ENCODE measurements at regions not wholly inside any gene's neighbourhood (a gene's known extent, or its start where the extent isn't known, plus 50 kb on each side); places are given as distances from the start of the nearest gene placed in this dataset.
"Not testable (repeated sequence)": the region's sequence is repeated elsewhere in the genome, so short reads cannot be mapped to it uniquely, and the experiment has no call there.

DNA sequence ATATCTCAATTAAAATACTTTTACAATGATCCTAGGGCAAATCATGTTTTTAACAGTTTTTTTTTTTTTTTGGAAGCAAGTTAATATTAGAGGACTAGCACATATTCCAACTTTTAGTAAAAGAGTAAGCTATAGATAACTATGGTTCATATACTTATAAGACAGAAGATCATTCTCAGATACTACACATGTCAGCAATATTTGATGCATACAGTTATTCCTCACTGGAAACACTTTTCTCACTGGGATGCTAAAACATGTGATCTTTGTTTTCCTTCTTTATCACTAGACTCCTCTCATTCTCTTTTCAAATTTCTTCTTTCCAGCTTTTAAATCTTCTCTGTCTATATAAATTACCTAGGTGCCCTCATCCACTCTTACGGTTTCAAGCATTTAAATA lies 1020.4 kb upstream of the FBXO33 start:
- DNase-seq: no peak

DNA sequence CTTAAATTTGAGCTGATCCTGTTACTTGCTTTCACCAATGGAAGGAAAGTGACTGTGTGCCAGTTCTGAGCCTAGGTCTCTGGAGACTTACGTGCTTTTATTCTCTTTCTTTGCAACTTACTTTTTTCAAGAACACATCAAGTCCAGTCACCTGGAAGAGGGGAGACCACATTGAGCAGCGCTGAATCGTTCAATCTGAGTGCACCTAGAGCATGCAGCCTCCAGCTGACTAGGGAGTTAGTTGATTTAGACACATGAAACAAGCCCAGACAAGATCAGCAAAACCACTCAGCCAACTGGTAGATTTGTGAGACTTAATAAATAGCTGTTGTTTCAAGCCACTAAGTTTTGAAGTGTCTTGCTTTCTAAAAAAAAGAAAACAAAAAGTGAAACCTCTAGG lies 1014.8 kb upstream of the FBXO33 start:
- peak; percentile 66 for DNase-seq

DNA sequence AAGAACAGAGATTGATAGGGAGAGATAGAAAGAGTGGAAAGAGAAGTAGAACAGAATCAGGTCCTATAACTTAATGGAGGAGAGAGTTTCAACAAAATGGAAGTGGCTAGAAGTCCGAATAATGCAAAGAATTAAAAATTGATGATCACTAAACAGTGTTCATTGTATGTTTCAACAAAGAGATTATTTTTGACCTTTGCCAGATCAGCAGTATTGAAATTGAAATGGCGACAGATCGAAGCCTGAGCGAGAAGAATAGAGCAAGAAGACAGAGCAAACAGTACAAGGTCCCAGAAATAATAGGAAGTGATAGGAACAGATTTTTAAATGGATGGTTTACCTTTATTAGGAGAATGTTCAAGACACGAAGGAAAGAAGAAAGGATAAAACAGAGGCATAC lies 1012.8 kb upstream of the FBXO33 start:
- no peak for DNase-seq

DNA sequence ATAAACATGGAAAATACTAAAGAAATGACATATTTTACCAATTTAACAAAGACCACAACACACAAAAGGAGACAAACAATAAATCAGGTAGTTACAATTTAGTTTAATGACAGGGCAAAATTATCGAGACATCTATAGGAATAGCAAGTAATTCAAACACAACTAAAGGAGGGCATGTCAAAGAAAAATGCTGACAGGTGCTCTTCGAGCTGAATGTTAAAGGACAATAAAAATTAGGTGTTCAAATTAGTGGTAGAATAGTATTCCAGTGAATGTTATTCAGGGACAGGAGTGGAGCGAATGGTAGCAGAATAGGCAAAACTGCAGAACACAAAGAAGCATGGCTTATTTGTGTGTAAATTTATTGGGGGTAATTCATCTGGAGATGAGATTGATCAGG lies 1004.3 kb upstream of the FBXO33 start:
- DNase-seq: no peak

DNA sequence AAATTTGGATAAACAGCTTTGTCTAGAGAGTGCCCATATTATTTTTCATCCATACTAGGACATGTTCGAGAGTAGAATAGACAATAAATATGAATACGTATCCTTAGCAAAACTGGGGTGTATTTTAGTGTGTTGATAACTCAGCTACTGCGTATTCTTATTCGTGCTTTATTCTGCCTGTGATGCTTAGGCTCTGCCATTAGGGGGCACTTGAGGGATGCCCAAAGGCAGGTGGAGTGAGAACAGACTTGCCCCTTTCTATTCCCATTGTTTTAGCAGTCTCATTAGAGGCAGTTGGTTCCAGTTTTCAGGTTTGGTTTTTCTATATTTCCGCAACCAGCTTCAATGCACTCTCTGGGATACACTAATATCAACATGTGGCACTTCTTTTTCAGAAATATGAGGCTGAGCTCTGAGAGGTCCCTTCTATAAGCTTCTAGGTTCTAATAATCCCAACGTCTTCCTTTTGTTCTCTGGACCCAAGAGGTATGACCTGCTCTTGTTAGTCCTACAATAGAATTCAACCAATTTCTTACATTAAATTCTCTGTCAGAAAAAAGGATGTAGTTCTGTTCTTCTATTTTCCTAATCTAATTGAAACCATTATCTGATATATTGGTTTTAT lies 985.7 kb upstream of the FBXO33 start:
- DNase-seq: peak; percentile 17

DNA sequence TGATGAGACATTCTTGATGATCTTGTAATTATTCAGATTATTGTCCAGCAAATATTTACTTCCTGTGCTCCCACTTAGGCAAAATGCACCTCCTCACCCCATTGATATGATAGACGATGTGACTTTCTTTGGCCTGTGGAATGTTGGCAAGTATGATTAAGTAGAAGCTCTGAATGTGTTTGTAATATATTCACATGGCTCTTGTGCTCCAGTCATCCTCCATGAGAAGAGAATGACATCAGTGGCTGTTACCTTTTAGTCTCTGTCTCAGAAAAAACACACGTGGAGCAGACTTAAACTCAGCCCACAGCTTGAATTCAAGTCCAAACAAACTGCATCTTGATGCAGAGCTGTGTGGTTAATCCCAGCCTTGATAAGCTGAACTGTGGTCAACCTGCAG lies 984.3 kb upstream of the FBXO33 start:
- DNase-seq: no peak

DNA sequence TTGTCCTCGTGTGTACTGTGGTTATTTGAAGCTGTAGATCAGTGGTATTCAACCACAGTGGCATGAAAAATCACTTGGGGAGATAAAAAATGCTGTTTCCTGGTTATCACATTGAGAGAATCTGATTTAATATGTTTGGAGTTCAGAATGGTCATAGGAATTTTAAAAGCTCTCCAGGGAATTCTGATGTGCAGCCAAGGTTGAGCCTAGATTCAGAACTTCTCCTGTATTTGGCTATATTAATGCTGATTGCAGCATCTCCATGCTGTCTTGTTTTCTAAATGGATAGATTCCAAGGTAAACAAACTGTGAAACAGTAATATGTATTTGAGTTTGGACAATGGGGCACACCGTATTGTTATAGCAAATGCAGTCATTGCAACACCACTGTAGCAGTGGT lies 982.2 kb upstream of the FBXO33 start:
- DNase-seq: peak; percentile 71

DNA sequence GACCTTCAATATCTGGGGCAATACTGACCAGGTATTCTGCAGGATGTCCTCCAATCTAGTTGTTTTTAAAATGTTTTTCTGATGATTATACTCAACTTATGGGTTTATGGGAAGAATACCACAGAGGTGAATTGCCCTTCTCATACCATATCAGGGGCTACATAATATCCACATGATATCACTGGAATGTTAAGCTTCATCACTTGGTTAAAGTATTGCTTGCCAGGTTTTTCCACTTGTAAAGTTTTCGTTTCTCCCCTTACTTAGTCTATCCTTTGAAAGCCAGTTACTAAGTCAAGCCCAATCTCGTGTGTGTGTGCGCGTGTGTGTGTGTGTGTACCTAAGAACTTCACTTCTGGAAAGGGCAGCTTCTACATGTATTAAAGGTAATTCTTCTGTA lies 980.9 kb upstream of the FBXO33 start:
- no peak for DNase-seq

DNA sequence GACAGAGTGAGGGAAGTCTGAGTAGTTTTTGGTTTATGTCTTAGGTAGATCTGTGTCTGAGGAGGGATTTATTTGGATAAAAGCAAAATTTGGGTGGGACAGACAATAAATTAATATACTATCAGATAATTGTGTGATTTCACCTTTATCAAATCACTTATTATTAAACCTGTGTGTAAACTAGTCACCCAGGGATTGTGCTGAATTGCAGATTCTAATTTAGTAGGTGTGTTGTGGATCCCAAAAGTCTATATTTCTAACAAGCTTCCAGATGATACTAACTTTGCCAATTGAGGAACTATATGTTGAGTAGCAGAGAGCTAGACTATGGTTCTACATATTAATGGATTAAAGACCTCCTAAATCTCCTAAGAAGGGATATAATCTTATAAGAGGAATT lies 978.5 kb upstream of the FBXO33 start:
- no peak for DNase-seq

DNA sequence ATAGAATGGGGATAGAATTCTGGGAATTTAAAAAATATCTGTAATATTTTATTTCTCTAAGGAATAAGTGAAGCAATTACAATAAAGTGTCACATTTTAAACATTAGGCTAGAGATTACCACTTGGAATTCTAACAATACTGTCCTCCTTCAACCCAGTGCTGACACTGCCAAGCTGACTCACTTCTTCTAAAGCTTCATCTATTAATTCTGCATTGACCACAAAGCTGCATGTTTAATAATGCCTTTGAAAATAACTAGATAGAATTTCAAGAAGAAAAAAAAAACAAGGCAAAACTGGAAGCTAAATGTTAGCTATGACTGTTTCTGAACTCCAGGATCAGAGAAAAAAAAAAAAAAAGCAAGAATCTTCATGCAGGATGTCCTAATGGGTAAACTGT lies 970.7 kb upstream of the FBXO33 start:
- no peak for DNase-seq

DNA sequence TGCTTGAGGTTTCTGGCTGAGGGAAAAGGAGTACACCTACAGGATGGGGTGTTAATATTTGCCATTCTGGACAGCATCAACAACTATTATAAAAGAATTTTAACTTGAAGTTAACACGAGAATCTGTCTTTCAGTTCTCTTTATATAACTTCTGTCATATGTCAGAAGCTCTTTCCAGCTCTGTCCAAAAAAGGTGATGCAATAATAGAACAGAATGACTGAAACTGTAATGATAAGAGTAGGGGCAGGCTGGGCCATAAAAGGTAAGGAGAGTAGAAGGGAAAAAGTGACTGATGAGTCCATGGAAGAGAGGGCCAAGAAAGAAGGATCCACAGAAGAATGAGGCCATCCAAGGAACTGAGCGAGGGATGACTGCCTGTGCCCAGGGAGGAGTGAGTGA lies 966.7 kb upstream of the FBXO33 start:
- DNase-seq: no peak

DNA sequence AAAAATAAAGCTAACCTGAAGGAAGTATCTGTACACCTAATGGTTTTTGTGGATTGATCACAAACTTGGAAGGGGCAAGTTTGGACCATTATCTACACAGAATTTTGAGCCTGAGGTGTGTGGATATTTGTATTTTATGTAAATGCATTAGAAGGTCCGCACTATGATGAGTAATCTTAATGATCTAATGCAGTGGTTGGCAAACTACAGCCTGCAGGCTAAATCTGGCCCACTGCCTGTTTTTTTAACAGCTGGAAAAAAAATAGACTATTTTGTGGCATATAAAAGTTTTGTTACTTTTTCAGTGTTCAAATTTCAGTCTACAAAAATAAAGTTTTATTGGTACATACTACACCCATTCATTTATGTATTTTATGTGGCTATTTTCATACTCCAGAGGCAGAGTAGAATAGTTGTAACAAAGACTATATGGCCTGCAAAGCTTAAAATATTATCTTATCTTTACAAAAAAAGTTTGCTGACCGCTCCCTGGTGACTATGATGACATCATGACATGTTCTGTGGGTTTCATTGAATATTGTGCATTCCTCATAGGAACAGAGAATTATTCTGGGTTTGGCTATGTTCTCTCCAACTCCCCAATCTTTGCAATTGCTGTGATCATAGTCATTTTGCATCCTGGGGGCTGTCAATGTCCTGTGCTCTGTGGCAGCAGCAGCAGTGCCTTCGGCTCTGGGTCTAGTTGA lies 962.6 kb upstream of the FBXO33 start:
- no peak for DNase-seq

DNA sequence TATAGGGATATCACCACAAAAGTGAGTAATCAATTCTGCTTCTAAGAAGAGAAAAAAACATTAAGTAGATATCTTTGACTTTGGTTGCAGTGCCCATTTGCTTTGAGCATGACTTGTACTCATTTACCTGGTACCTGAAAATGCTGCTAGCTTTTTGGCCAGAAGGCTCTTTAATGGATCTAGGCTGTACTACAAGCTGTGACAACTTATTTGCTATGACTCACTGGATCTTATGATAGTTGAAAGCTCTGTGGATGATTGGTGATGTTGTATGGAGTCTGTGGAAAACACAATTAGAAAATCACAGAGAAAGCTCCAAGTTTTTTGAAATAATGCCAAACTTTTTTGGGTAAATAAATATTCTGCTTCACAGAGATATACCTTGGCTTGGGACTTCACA lies 960.9 kb upstream of the FBXO33 start:
- DNase-seq: no peak

DNA sequence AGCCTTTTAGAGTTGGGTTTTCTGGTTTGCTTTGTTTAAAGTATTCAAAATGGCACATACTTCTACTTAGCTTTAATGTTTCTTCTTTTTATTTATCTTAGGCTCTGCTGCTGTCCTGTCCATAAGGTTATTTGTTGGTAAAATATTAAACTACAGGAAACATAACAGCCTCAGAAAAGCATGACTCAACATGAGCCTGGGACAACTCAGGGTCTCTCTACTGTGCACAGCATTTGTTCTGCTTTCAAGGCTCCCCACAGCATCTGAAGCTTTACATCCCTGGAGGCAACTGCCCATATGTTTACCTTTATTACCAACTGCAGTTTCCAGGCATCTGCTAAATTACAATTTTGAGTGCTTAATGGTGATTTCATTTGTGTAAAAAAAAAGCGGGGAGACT lies 954.2 kb upstream of the FBXO33 start:
- no peak for DNase-seq

DNA sequence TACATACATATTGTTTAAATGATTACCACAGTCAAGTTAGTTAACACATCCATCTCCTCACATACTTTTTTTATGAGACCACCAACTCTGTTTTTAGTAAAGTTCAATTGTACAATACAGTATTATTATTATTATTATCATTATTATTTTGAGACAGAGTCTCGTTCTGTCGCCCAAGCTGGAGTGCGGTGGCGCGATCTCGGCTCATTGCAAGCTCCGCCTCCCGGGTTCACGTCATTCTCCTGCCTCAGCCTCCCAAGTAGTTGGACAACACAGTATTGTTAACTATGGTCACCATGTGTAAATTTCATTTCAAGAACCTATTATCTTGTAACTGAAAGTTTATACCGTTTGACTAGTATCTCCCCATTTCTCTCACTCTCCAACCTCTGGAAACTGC lies 942.0 kb upstream of the FBXO33 start:
- no peak for DNase-seq

DNA sequence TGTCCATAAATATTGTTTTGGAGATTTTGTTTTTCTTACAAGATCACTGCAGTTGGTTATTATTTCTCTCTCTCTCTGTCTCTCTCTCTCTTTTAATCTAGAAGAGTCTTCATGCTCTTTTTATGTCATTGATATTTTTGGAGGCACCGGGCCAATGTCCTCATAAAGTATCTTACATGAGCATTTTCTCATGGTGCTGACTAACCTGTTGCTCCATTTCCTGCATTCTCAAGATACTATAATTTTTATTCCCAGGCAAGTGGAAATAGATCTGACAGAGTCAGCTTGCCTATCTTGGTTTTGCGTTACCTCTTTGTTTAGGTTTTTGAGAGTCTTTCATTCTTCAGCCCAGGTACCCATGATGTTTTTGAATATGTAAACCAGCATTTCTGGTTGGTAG lies 938.8 kb upstream of the FBXO33 start:
- DNase-seq: no peak

DNA sequence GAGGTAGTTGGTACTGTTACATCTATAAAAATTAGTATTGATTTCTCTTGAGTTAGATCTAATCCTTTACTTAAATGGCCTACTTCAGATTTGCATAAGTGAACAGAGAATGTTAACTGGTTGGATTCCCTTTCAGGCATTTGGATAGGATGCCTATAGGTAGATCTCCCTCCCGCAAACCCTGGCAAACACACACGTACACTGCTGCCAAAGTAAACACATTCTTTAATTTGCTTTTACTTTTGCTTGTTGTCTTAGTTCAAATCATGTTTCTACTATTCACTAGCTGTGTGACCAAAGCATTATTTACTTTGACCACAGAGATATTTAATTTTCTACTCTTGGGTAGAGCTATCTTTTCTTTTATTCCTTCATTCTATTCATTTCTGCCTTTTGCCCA lies 936.1 kb upstream of the FBXO33 start:
- DNase-seq: peak; percentile 78

DNA sequence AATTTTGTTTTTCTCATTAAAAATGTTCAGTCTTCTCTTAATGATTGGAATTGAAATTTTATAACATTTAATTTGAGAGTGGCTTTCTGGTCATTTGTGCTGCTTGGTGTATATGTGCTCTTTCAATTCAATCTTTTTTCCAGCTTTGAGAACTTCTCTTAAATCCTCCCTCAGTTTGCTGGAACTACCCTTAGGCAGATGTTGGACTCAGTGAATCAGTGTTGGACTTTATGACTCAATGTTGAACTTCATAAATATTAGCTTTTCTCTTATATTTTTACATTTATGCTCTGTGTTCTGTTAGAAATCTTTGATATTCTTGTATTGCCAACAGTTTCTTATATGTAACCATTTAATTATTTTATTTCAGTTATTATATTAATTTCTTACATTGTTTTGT lies 935.5 kb upstream of the FBXO33 start:
- DNase-seq: no peak

DNA sequence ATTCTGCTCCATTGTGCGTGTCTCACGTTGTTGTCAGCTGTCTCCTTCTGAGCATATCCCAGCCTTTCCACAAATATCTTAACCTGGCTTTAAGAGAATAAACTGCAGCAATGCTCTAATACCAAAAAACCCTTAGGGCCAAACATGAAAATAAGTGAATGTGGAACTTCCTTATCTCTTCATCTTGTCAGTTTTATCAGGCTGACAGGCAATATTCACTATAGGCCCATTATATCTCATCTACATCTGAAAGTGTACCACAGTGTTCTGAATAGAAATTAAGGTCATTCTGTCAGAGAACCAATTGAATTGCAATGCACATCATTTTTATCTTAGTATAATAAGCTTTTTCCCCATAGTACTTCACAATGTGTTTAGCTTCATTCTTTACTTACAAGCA lies 933.1 kb upstream of the FBXO33 start:
- DNase-seq: no peak

DNA sequence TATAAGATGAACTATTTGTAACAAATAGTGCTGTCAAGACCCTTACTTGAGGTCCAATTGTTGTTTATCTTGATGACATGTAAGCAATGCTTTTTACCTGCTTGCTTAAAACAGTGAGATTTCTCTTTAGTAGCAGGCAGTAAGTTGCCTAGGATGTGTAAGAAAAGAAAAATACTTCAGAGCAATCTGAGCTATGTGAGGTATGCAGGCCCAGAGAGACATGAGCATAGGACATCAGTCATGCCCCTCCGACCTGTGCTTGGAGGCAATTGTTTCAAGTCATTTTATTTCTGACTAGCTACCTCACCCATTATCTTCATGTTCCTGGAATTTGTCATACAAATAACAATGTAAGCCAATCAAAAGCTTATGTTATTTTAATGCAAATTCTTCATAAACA lies 930.6 kb upstream of the FBXO33 start:
- no peak for DNase-seq

DNA sequence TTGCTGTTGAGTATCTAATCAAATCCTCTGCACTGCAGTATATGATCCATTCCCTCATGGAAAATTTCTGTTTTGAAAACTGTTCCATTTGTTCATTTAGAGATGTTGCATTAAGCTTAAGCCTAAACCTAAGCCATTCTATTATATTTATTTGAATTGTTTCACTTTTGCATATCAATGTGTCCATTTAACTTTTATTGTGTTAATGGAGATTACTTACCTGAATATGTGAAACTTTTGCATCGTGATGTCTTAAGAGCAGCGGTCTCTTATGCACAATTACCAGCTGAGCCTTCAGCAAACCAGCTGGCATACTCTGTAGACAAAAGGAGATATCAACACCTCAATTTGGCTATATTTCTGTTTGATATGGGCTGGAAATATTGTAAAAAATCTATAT lies 922.5 kb upstream of the FBXO33 start:
- DNase-seq: no peak

DNA sequence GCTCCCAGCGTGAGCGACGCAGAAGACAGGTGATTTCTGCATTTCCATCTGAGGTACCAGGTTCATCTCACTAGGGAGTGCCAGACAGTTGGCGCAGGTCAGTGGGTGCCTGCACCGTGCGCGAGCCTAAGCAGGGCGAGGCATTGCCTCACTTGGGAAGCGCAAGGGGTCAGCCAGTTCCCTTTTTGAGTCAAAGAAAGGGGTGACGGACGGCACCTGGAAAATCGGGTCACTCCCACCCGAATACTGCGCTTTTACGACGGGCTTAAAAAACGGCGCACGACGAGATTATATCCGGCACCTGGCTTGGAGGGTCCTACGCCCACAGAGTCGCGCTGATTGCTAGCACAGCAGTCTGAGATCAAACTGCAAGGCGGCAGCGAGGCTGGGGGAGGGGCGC lies 915.9 kb upstream of the FBXO33 start:
- not testable (repeated sequence) for DNase-seq

DNA sequence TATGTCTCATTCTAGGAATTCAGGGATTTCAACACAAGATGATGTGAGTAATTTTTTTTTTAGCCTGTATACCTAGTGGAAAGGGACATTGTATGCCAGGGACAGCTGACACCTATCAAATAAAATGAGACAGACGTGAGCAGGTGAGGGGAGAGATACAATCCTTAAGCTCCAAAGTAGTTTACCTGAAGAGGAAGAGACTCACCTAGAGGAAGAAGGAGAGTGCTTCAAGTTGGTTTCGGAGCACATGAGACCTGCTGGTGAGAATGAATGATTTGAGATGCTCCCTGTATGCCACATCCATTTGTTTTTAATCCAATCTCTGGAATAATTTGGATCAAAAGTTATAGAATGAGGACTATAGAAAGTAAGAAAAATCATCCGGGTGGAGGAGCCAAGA lies 915.4 kb upstream of the FBXO33 start:
- peak; percentile 33 for DNase-seq

DNA sequence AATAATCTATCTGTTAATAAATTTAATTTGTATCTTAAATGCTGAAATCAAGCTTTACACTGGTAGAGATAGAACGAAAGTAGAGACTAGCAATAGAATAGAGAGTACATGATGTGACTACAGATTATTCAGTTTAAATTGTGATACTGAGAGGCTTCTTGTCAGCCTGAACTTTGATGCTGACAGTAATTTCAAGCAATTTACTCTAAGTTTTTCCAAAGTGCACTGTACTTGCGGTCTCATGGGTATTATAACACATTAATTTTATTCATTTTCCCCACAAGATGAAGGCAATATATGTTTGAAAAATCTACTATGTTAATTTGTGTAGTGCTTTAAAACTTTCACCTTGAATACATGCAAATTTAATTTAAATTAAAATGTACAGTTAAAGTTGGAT lies 914.0 kb upstream of the FBXO33 start:
- DNase-seq: no peak

DNA sequence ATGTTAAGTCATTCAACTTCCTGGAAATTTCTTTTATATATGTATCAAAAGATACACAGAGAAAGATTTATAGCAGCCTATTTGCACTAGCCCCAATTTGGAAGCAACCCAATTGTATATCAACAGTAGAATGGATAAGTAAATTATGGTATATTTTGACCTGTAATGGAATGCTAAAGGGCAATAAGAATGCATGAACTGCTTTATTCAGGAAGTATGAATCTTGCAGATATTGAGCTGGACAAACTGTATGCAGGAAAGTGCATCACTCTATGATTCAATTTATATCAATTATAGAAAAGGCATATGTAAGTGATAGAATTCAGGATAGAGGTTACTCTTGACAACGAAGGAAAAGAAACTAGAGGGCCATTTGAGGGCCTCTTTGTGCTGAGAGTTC lies 913.1 kb upstream of the FBXO33 start:
- no peak for DNase-seq
